Astrocyte (in vitro differentiated cells and primary cell): ENCODE measurements at regions not wholly inside any gene's neighbourhood (a gene's known extent, or its start where the extent isn't known, plus 50 kb on each side); places are given as distances from the start of the nearest gene placed in this dataset.

Experiments used
- DNase-seq: peaks from one replicate; pipeline ENCODE4 v3.0.0-alpha.2; 2010; ENCODE audit warnings: low read depth
- FAIRE-seq: peaks from 2 replicates; lab custom pipeline; 2011; peaks lifted over from hg19 to GRCh38; lab: Jason Lieb, UNC
- H2AFZ ChIP-seq: 2 replicates; pipeline ENCODE4 v1.6.0; 2012; ENCODE audit warnings: low read depth, low read length, inconsistent platforms
- H3K27ac ChIP-seq: 2 replicates; pipeline ENCODE4 v1.5.1; 2011; ENCODE audit warnings: low read depth, low read length, inconsistent platforms
- H3K27me3 ChIP-seq: 2 replicates; pipeline ENCODE4 v1.6.0; 2011; ENCODE audit warnings: low read length, inconsistent platforms; ENCODE audit not compliant: insufficient read depth
- H3K36me3 ChIP-seq: 2 replicates; pipeline ENCODE4 v1.5.1; 2011; ENCODE audit warnings: low read length, inconsistent platforms; ENCODE audit not compliant: insufficient read depth
- H3K4me1 ChIP-seq: 2 replicates; pipeline ENCODE4 v1.5.1; 2011; ENCODE audit warnings: low read length, inconsistent platforms; ENCODE audit not compliant: insufficient read depth
- H3K4me2 ChIP-seq: 2 replicates; pipeline ENCODE4 v1.6.0; 2012; ENCODE audit warnings: low read length, inconsistent platforms
- H3K4me3 ChIP-seq: 2 replicates; pipeline ENCODE4 v1.5.1; 2011; ENCODE audit warnings: low read depth, mild to moderate bottlenecking, low read length, inconsistent platforms; ENCODE audit not compliant: insufficient read depth
- H3K79me2 ChIP-seq: 2 replicates; pipeline ENCODE4 v1.6.0; 2012; ENCODE audit warnings: mild to moderate bottlenecking, low read length, inconsistent platforms; ENCODE audit not compliant: insufficient read depth
- H3K9ac ChIP-seq: 2 replicates; pipeline ENCODE4 v1.6.0; 2012; ENCODE audit warnings: mild to moderate bottlenecking, low read length, inconsistent platforms
- H3K9me3 ChIP-seq: 2 replicates; pipeline ENCODE4 v1.5.1; 2012; ENCODE audit warnings: low read depth, mild to moderate bottlenecking, low read length, inconsistent platforms; ENCODE audit not compliant: insufficient read depth
- H4K20me1 ChIP-seq: 2 replicates; pipeline ENCODE4 v1.6.0; 2012; ENCODE audit warnings: low read length, inconsistent platforms; ENCODE audit not compliant: insufficient read depth
- H3K27ac Mint-ChIP-seq: one replicate; pipeline ENCODE4 v1.8.0; 2021; ENCODE audit warnings: mild to moderate bottlenecking, mixed read lengths; ENCODE audit not compliant: unreplicated experiment
- H3K27me3 Mint-ChIP-seq: one replicate; pipeline ENCODE4 v1.8.0; 2021; ENCODE audit warnings: low read depth, mixed read lengths; ENCODE audit not compliant: unreplicated experiment
- H3K36me3 Mint-ChIP-seq: one replicate; pipeline ENCODE4 v1.8.0; 2021; ENCODE audit warnings: low read depth, mixed read lengths; ENCODE audit not compliant: unreplicated experiment
- H3K4me1 Mint-ChIP-seq: one replicate; pipeline ENCODE4 v1.8.0; 2021; ENCODE audit warnings: low read depth, mixed read lengths; ENCODE audit not compliant: unreplicated experiment
- H3K4me3 Mint-ChIP-seq: one replicate; pipeline ENCODE4 v1.8.0; 2021; ENCODE audit warnings: mild to moderate bottlenecking, moderate library complexity, mixed read lengths; ENCODE audit not compliant: unreplicated experiment
- H3K9me3 Mint-ChIP-seq: one replicate; pipeline ENCODE4 v1.8.0; 2021; ENCODE audit warnings: mild to moderate bottlenecking, mixed read lengths; ENCODE audit not compliant: unreplicated experiment
- EZH2 ChIP-seq: IDR thresholded peaks from 2 replicates; pipeline ENCODE4 v1.6.1; 2012; ENCODE audit warnings: mild to moderate bottlenecking, low read length, inconsistent platforms; ENCODE audit not compliant: insufficient read depth
- TF ChIP-seq, protein P1 (sequence below): IDR thresholded peaks from 2 replicates; pipeline ENCODE4 v1.5.1; 2011; ENCODE audit warnings: low read depth, mild to moderate bottlenecking, inconsistent platforms, low read length, moderate library complexity; ENCODE audit not compliant: insufficient read depth

DNA sequence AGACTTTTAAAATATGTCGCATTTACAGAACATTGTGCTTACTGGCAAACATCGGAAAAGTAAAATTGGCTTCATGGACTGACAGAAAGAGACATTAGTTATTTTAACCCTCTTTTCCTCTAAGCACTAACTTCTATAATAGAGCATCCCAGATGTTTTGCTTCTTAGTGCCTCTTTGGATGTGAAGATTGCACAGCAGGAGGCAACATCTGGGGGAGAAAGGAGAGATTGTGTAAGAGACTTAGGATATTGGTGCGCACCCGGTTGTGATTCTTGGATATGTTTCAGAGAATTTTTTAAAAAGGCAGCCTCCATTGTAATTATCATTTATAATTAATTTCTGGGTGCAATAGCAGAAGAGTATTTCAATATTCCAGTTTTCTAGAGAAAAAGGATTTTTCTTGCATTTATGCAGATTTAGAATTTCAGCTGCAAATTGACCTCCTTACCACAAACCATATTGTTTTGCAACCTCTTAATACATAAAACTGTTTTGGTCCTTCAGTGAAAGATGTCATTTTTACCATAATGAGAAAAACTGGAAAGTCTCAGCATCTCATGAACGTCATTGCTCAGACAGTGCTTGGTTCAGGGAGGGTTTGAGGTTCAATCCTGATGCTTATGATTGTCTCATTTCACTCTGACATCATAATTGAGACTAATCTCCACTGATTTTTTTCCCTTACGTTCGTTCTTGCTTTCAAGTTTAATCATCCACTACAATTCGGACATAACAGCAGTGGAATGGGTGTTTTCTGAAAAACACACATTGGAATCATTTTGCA lies 404.3 kb downstream of the ZNF521 start:
- H3K79me2 ChIP-seq = no peaks in the 10 kb centered on the region
- H3K4me3 ChIP-seq = no peak overlapping the region
- no peaks in the 10 kb centered on the region for H3K36me3 ChIP-seq
- H3K4me1 ChIP-seq = no peaks in the 10 kb centered on the region
- Mint-ChIP-seq H3K9me3 (no peaks in the 10 kb centered on the region), H3K4me1 (no peaks in the 10 kb centered on the region), H3K36me3 (no peaks in the 10 kb centered on the region), H3K27me3 (peaks cover 4% of the 10 kb centered on the region), H3K4me3 (no peak overlapping the region), H3K27ac (no peak overlapping the region)
- no peaks in the 10 kb centered on the region for H4K20me1 ChIP-seq
- H3K4me2 ChIP-seq = no peak overlapping the region
- H3K9me3 ChIP-seq = no peaks in the 10 kb centered on the region
- H3K9ac ChIP-seq = no peak overlapping the region
- DNase-seq (no peak), FAIRE-seq (no peak)
- no peaks in the 10 kb centered on the region for H3K27me3 ChIP-seq
- no peak overlapping the region for H2AFZ ChIP-seq
- no peak overlapping the region for H3K27ac ChIP-seq
- TF ChIP-seq EZH2 = no peak
- TF ChIP-seq, protein P1, sequence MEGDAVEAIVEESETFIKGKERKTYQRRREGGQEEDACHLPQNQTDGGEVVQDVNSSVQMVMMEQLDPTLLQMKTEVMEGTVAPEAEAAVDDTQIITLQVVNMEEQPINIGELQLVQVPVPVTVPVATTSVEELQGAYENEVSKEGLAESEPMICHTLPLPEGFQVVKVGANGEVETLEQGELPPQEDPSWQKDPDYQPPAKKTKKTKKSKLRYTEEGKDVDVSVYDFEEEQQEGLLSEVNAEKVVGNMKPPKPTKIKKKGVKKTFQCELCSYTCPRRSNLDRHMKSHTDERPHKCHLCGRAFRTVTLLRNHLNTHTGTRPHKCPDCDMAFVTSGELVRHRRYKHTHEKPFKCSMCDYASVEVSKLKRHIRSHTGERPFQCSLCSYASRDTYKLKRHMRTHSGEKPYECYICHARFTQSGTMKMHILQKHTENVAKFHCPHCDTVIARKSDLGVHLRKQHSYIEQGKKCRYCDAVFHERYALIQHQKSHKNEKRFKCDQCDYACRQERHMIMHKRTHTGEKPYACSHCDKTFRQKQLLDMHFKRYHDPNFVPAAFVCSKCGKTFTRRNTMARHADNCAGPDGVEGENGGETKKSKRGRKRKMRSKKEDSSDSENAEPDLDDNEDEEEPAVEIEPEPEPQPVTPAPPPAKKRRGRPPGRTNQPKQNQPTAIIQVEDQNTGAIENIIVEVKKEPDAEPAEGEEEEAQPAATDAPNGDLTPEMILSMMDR = no peak

DNA sequence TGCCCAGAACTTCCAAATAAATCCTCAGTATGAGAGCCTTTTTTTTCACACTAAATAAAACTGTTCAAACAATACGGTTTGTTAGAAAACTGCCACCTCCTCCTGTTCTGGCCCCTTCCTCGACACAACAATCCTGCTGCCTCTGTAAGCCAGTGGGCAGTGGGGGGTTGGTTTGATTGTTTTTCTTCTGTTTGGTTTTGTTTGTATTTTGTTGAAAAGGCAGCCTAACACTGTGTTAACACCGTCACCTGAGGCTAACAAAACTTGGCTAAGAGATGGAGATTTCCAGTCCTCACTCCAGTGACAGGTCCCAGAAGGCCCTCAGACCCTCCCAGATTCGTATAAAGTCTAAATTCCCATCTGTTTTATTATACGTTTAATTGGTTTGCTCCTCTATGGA lies 402.1 kb downstream of the ZNF521 start:
- no peak for TF ChIP-seq EZH2
- TF ChIP-seq, protein P1 = no peak
- Histone ChIP-seq H3K9me3 (no peaks in the 10 kb centered on the region), H3K4me1 (no peaks in the 10 kb centered on the region), H4K20me1 (no peaks in the 10 kb centered on the region), H2AFZ (no peak overlapping the region), H3K36me3 (no peaks in the 10 kb centered on the region), H3K9ac (no peak overlapping the region), H3K4me2 (no peak overlapping the region), H3K27ac (no peak overlapping the region), H3K27me3 (no peaks in the 10 kb centered on the region), H3K79me2 (no peaks in the 10 kb centered on the region), H3K4me3 (no peak overlapping the region)
- no peaks in the 10 kb centered on the region for H3K27me3 Mint-ChIP-seq
- no peaks in the 10 kb centered on the region for H3K9me3 Mint-ChIP-seq
- H3K27ac Mint-ChIP-seq = no peak overlapping the region
- FAIRE-seq (no peak), DNase-seq (no peak)
- H3K36me3 Mint-ChIP-seq = no peaks in the 10 kb centered on the region
- no peak overlapping the region for H3K4me3 Mint-ChIP-seq
- no peaks in the 10 kb centered on the region for H3K4me1 Mint-ChIP-seq

DNA sequence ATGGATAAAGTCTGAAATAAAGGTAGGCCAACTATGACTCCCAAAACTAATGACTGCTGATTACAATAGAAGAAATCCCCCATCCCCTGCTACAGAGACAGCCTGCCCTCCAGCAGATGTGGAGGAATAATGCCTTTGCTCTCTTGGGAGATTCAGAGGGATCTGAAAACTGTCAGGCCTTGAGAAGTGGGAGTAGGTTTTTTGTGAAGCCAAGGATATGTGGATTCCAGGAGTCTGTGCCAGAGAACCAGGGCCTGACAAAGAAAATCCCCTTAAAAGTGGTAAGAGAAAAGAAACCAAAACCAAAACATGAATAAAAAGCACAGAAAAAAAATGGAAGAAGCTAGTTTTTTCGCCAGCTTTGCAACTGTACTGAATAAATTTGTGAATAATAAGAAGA lies 397.6 kb downstream of the ZNF521 start:
- Histone ChIP-seq H3K4me3 (no peak overlapping the region), H3K9me3 (no peaks in the 10 kb centered on the region), H3K27ac (no peak overlapping the region), H3K9ac (no peak overlapping the region), H2AFZ (no peak overlapping the region), H3K4me2 (no peak overlapping the region), H3K79me2 (no peaks in the 10 kb centered on the region), H4K20me1 (no peaks in the 10 kb centered on the region), H3K27me3 (no peaks in the 10 kb centered on the region), H3K36me3 (no peaks in the 10 kb centered on the region), H3K4me1 (no peaks in the 10 kb centered on the region)
- TF ChIP-seq EZH2 = no peak
- TF ChIP-seq, protein P1 = no peak
- H3K9me3 Mint-ChIP-seq = no peaks in the 10 kb centered on the region
- no peaks in the 10 kb centered on the region for H3K36me3 Mint-ChIP-seq
- DNase-seq = no peak
- H3K27me3 Mint-ChIP-seq = no peaks in the 10 kb centered on the region
- no peaks in the 10 kb centered on the region for H3K4me1 Mint-ChIP-seq
- H3K27ac Mint-ChIP-seq = peak overlapping the region; percentile 44
- FAIRE-seq = no peak
- H3K4me3 Mint-ChIP-seq = no peak overlapping the region
